AG09309 (cell line): ENCODE measurements at regions not wholly inside any gene's neighbourhood (a gene's known extent, or its start where the extent isn't known, plus 50 kb on each side); places are given as distances from the start of the nearest gene placed in this dataset.

ENCODE experiments used
- DNase-seq: peaks from one replicate; pipeline ENCODE4 v3.0.0-alpha.2; 2010; ENCODE audit warnings: low read depth
- H3K4me3 ChIP-seq: 2 replicates; pipeline ENCODE4 v1.5.1; 2011; ENCODE audit warnings: mild to moderate bottlenecking, low read depth, low read length, moderate library complexity; ENCODE audit not compliant: control insufficient read depth
- CTCF ChIP-seq: IDR thresholded peaks from 2 replicates; pipeline ENCODE4 v1.5.1; 2011; ENCODE audit warnings: mild to moderate bottlenecking, low read depth, low read length, inconsistent platforms; ENCODE audit not compliant: insufficient read depth, control insufficient read depth; ENCODE audit errors: missing control alignments

GRCh38 chr12:113683574-113683973 is 211.9 kb upstream of the LHX5 start:
- TF ChIP-seq CTCF: no peak
- DNase-seq: no peak

GRCh38 chr12:113680868-113681267 is 209.2 kb upstream of the LHX5 start:
- H3K4me3 ChIP-seq: no peak overlapping the region
- DNase-seq: no peak
- TF ChIP-seq CTCF: no peak

More at GRCh38 chr12:113683574-113683973, 211.9 kb upstream of the LHX5 start:
- H3K4me3 ChIP-seq: no peak overlapping the region

- no peak for TF ChIP-seq CTCF
- no peak overlapping the region for H3K4me3 ChIP-seq
- no peak for DNase-seq
These were observed 206.8 kb upstream of the LHX5 start for GRCh38 chr12:113678223-113679119.

- no peak for TF ChIP-seq CTCF
- no peak for DNase-seq
- no peak overlapping the region for H3K4me3 ChIP-seq
These were observed 204.9 kb upstream of the LHX5 start for GRCh38 chr12:113676547-113676946.

GRCh38 chr12:113676117-113676516 is 204.4 kb upstream of the LHX5 start:
- DNase-seq: no peak
- TF ChIP-seq CTCF: no peak
- no peak overlapping the region for H3K4me3 ChIP-seq

GRCh38 chr12:113674996-113675395 is 203.3 kb upstream of the LHX5 start:
- DNase-seq: no peak
- H3K4me3 ChIP-seq: no peak overlapping the region
- no peak for TF ChIP-seq CTCF
